Ishikawa (cell line): ENCODE measurements at regions not wholly inside any gene's neighbourhood (a gene's known extent, or its start where the extent isn't known, plus 50 kb on each side); places are given as distances from the start of the nearest gene placed in this dataset.

ENCODE experiments used
- CEBPB ChIP-seq: IDR thresholded peaks from 2 replicates; pipeline ENCODE4 v1.6.1; 2012
- CREB1 ChIP-seq: IDR thresholded peaks from 2 replicates; pipeline ENCODE4 v1.6.1; 2012; ENCODE audit warnings: low read depth
- EGR1 ChIP-seq: IDR thresholded peaks from 2 replicates; pipeline ENCODE4 v1.6.1; 2012
- EP300 ChIP-seq: IDR thresholded peaks from 2 replicates; pipeline ENCODE4 v1.6.1; 2012; ENCODE audit warnings: borderline replicate concordance
- FOXM1 ChIP-seq: IDR thresholded peaks from 2 replicates; pipeline ENCODE4 v1.6.1; 2012; ENCODE audit warnings: low read depth, borderline replicate concordance
- MAX ChIP-seq: IDR thresholded peaks from 2 replicates; pipeline ENCODE4 v1.6.1; 2012
- NFIC ChIP-seq: IDR thresholded peaks from 2 replicates; pipeline ENCODE4 v1.6.1; 2012
- RAD21 ChIP-seq: IDR thresholded peaks from 2 replicates; pipeline ENCODE4 v1.6.1; 2012; ENCODE audit warnings: low read depth
- TAF1 ChIP-seq: IDR thresholded peaks from 2 replicates; pipeline ENCODE4 v1.6.1; 2012; ENCODE audit warnings: low read depth, mild to moderate bottlenecking
- TCF12 ChIP-seq: IDR thresholded peaks from 2 replicates; pipeline ENCODE4 v1.6.1; 2012; ENCODE audit warnings: low read depth
- TEAD4 ChIP-seq: IDR thresholded peaks from 2 replicates; pipeline ENCODE4 v1.6.1; 2012
- USF1 ChIP-seq: IDR thresholded peaks from 2 replicates; pipeline ENCODE4 v1.6.1; 2012
- YY1 ChIP-seq: IDR thresholded peaks from 2 replicates; pipeline ENCODE4 v1.6.1; 2012; ENCODE audit warnings: low read depth
- ZBTB7A ChIP-seq: IDR thresholded peaks from 2 replicates; pipeline ENCODE4 v1.6.1; 2012; ENCODE audit warnings: low read depth
- TF ChIP-seq, protein P1 (sequence below): IDR thresholded peaks from 2 replicates; pipeline ENCODE4 v1.6.1; 2012; ENCODE audit warnings: low read depth, mild to moderate bottlenecking

DNA sequence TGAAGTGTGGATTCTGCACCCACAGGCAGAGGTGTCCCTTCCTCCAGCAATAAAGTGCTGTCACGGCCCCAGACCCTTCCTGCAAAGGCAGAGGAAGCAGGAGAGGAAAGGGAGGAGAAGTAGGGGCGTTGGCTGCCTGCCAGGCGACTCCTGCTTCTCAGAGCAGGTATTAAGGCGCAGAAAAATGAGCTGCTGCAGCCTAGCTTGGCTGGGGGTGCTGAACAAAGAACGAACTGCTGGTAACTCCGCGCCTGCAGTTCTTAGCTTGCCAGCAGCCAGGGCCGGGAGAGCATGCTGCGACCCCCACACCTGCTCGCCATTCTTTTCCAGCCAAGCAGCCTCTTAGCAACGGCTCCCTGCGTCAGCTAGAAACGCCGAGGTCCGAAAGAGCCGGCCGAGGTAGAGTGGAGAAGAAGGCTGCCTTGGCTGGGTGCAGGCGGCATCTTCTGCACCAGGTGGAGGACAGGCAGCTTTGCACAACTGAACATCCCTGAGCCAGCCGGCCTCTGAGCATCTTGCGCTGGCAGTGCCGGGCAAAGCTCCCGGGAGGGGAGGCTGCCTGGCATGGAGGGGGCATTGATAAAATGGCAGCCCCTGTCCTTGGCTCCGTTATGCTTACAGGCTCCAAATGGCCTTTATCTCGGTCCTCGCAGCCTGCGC lies 296.0 kb downstream of the MEX3B start:
- TF ChIP-seq NFIC: no peak
- TF ChIP-seq TCF12: no peak
- TF ChIP-seq ZBTB7A: no peak
- no peak for TF ChIP-seq YY1
- TF ChIP-seq, protein P1, sequence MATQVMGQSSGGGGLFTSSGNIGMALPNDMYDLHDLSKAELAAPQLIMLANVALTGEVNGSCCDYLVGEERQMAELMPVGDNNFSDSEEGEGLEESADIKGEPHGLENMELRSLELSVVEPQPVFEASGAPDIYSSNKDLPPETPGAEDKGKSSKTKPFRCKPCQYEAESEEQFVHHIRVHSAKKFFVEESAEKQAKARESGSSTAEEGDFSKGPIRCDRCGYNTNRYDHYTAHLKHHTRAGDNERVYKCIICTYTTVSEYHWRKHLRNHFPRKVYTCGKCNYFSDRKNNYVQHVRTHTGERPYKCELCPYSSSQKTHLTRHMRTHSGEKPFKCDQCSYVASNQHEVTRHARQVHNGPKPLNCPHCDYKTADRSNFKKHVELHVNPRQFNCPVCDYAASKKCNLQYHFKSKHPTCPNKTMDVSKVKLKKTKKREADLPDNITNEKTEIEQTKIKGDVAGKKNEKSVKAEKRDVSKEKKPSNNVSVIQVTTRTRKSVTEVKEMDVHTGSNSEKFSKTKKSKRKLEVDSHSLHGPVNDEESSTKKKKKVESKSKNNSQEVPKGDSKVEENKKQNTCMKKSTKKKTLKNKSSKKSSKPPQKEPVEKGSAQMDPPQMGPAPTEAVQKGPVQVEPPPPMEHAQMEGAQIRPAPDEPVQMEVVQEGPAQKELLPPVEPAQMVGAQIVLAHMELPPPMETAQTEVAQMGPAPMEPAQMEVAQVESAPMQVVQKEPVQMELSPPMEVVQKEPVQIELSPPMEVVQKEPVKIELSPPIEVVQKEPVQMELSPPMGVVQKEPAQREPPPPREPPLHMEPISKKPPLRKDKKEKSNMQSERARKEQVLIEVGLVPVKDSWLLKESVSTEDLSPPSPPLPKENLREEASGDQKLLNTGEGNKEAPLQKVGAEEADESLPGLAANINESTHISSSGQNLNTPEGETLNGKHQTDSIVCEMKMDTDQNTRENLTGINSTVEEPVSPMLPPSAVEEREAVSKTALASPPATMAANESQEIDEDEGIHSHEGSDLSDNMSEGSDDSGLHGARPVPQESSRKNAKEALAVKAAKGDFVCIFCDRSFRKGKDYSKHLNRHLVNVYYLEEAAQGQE: no peak
- TF ChIP-seq EP300: no peak
- no peak for TF ChIP-seq USF1
- no peak for TF ChIP-seq FOXM1
- TF ChIP-seq TEAD4: no peak
- TF ChIP-seq TAF1: no peak
- no peak for TF ChIP-seq CREB1
- no peak for TF ChIP-seq RAD21
- TF ChIP-seq MAX: no peak
- no peak for TF ChIP-seq EGR1
- TF ChIP-seq CEBPB: no peak

- TF ChIP-seq RAD21 (no peak), CEBPB (no peak), YY1 (no peak), MAX (no peak), NFIC (no peak), EP300 (no peak), FOXM1 (no peak), ZBTB7A (no peak), USF1 (no peak), TCF12 (no peak), TAF1 (no peak)
- TF ChIP-seq, protein P1: no peak
Measured at GRCh38 chr15:81747482-81747881, 298.3 kb downstream of the MEX3B start.

DNA sequence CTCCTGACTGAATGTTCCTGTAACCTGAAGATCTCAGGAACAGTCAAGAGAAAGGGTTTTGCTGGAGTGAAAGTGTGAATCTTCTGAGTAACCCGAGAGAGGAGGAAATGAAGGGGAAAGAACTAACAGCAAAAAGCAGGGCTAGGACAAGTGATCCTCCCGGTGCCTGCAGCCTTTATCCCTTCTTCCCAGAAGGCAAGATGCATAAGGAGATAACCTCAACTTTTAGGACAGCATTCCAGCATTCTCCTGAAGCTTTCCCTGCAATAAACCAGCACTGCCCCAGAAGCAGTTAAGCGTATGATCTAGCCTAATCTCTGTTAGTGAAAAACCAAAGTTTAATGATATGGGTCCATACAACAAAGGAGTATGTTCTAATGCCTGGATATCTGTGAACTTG lies 298.8 kb downstream of the MEX3B start:
- TF ChIP-seq, protein P1: no peak
- TF ChIP-seq ZBTB7A (no peak), MAX (no peak), TAF1 (no peak), RAD21 (no peak), TCF12 (no peak), CREB1 (no peak), NFIC (no peak), EGR1 (no peak), CEBPB (no peak), EP300 (no peak), TEAD4 (no peak), FOXM1 (no peak), USF1 (no peak), YY1 (no peak)

GRCh38 chr15:81744364-81744763 lies 301.5 kb downstream of the MEX3B start:
- no peak for TF ChIP-seq TCF12
- TF ChIP-seq FOXM1: no peak
- TF ChIP-seq USF1: peak; percentile 42; the same call in 1 of the 2 replicates
- no peak for TF ChIP-seq RAD21
- TF ChIP-seq EP300: no peak
- TF ChIP-seq ZBTB7A: no peak
